HepG2 (cell line): ENCODE measurements at regions not wholly inside any gene's neighbourhood (a gene's known extent, or its start where the extent isn't known, plus 50 kb on each side); places are given as distances from the start of the nearest gene placed in this dataset.

Experiments used
- ATF4 ChIP-seq, 2 experiments: fragments of 450-650 bp in 1 of 2; sonication (generic) in 1 of 2; formaldehyde crosslinking; IDR thresholded peaks; 2 replicates each; pipeline versions ENCODE4 v1.5.0 to v1.8.0; 2020 to 2022; ENCODE audit warnings: mild to moderate bottlenecking in 1 of 2, missing genetic modification reagents in 1 of 2
- SNRNP70 ChIP-seq: fragments of 200-400 bp; formaldehyde crosslinking; IDR thresholded peaks from 2 replicates; pipeline ENCODE4 v1.6.1; 2017; ENCODE audit warnings: mild to moderate bottlenecking, low read depth, low read length, moderate library complexity
- ZNF142 ChIP-seq: sonication (generic); formaldehyde crosslinking; IDR thresholded peaks from 2 replicates; pipeline ENCODE4 v1.4.0; 2020; ENCODE audit warnings: missing genetic modification reagents
- ZNF224 ChIP-seq: sonication (generic); formaldehyde crosslinking; IDR thresholded peaks from 2 replicates; pipeline ENCODE4 v1.5.0; 2020; ENCODE audit warnings: mild to moderate bottlenecking, missing genetic modification reagents
- ZNF260 ChIP-seq: sonication (generic); formaldehyde crosslinking; IDR thresholded peaks from 2 replicates; pipeline ENCODE4 v1.4.0; 2020; ENCODE audit warnings: missing genetic modification reagents, low read depth, mild to moderate bottlenecking, borderline replicate concordance
- ZNF770 ChIP-seq: sonication (generic); formaldehyde crosslinking; IDR thresholded peaks from 2 replicates; pipeline ENCODE4 v1.5.0; 2020; ENCODE audit warnings: mild to moderate bottlenecking, missing genetic modification reagents

GRCh38 chr3:64743156-64743886, 55.5 kb upstream of the ADAMTS9 start (continued):
- TF ChIP-seq ATF4 (CRISPR knock-in tag; IDR thresholded peaks at IDR 0.05): no peak
- TF ChIP-seq SNRNP70: no peak
- no peak for TF ChIP-seq ZNF142
- TF ChIP-seq ZNF224: no peak
- TF ChIP-seq ZNF770 (CRISPR knock-in tag): no peak
- no peak for TF ChIP-seq ZNF260 (CRISPR knock-in tag)
- TF ChIP-seq, all 625 proteins: peak for 0
